Neural cell (in vitro differentiated cells): ENCODE measurements at regions not wholly inside any gene's neighbourhood (a gene's known extent, or its start where the extent isn't known, plus 50 kb on each side); places are given as distances from the start of the nearest gene placed in this dataset.

Source experiments
- CTCF ChIP-seq: fragments of 450-650 bp; IDR thresholded peaks from 2 replicates; pipeline ENCODE4 v1.5.1; 2014; ENCODE audit warnings: antibody characterized with exemption, mild to moderate bottlenecking, moderate library complexity; ENCODE audit not compliant: poor library complexity, severe bottlenecking
- EP300 ChIP-seq: fragments of 450-650 bp; conservative IDR thresholded peaks from 2 replicates; pipeline ENCODE4 v1.6.1; 2014; ENCODE audit warnings: antibody characterized with exemption, mild to moderate bottlenecking, moderate library complexity; ENCODE audit not compliant: poor library complexity, severe bottlenecking
- EZH2 ChIP-seq: fragments of 200-600, 300-800 bp; shearing (Covaris generic), sonication (generic); IDR thresholded peaks from 2 replicates; pipeline ENCODE4 v1.6.1; 2014; ENCODE audit warnings: antibody characterized with exemption, low read length, borderline replicate concordance, mild to moderate bottlenecking; ENCODE audit not compliant: insufficient read depth, poor library complexity, severe bottlenecking
- POLR2AphosphoS5 ChIP-seq: IDR thresholded peaks from 2 replicates; pipeline ENCODE4 v1.6.1; 2012
- RAD21 ChIP-seq: fragments of 450-650 bp; conservative IDR thresholded peaks from 2 replicates; pipeline ENCODE4 v1.6.1; 2014; ENCODE audit warnings: antibody characterized with exemption, mild to moderate bottlenecking, moderate library complexity

GRCh38 chr18:44342946-44343345 is 337.7 kb upstream of the SETBP1 start:
- TF ChIP-seq POLR2AphosphoS5 (no peak), CTCF (no peak), EP300 (no peak), EZH2 (no peak), RAD21 (no peak)
